ENCODE measurements at regions not wholly inside any gene's neighbourhood (a gene's known extent, or its start where the extent isn't known, plus 50 kb on each side); places are given as distances from the start of the nearest gene placed in this dataset.

GRCh38 chr3:22475665-22476240, 724.7 kb upstream of the ZNF385D start:
- DNase-seq = no peak
- intact Hi-C loops (cut with DNase I) = no loop called here

- DNase-seq = no peak
Observed at GRCh38 chr3:22476976-22477375, 726.0 kb upstream of the ZNF385D start.

GRCh38 chr3:22485954-22486353, 717.2 kb upstream of the UBE2E2 start:
- intact Hi-C loops (cut with DNase I) = no loop called here
- no peak for DNase-seq

More at GRCh38 chr3:22476976-22477375, 726.0 kb upstream of the ZNF385D start:
- intact Hi-C loops (cut with DNase I) = no loop called here

- DNase-seq = no peak
- intact Hi-C loops (cut with DNase I) = no loop called here
Observed at GRCh38 chr3:22490747-22491146, 712.4 kb upstream of the UBE2E2 start.

- intact Hi-C loops (cut with DNase I) = no loop called here
Observed at GRCh38 chr3:22491344-22491743, 711.8 kb upstream of the UBE2E2 start.

GRCh38 chr3:22492342-22492741, 710.8 kb upstream of the UBE2E2 start:
- intact Hi-C loops (cut with DNase I) = no loop called here
- DNase-seq = no peak

More at GRCh38 chr3:22491344-22491743, 711.8 kb upstream of the UBE2E2 start:
- DNase-seq = no peak

- intact Hi-C loops (cut with DNase I) = no loop called here
Observed at GRCh38 chr3:22495241-22495640, 707.9 kb upstream of the UBE2E2 start.

GRCh38 chr3:22495791-22496190, 707.3 kb upstream of the UBE2E2 start:
- DNase-seq = no peak
- intact Hi-C loops (cut with DNase I) = no loop called here

More at GRCh38 chr3:22495241-22495640, 707.9 kb upstream of the UBE2E2 start:
- DNase-seq = no peak

- no peak for DNase-seq
- intact Hi-C loops (cut with DNase I) = no loop called here
Observed at GRCh38 chr3:22496641-22497040, 706.5 kb upstream of the UBE2E2 start.

GRCh38 chr3:22506871-22507270, 696.3 kb upstream of the UBE2E2 start:
- intact Hi-C loops (cut with DNase I) = no loop called here

GRCh38 chr3:22507709-22508108, 695.4 kb upstream of the UBE2E2 start:
- no peak for DNase-seq

More at GRCh38 chr3:22506871-22507270, 696.3 kb upstream of the UBE2E2 start:
- DNase-seq = no peak

GRCh38 chr3:22523925-22524324, 679.2 kb upstream of the UBE2E2 start:
- intact Hi-C loops (cut with DNase I) = no loop called here
- no peak for DNase-seq

More at GRCh38 chr3:22507709-22508108, 695.4 kb upstream of the UBE2E2 start:
- intact Hi-C loops (cut with DNase I) = no loop called here

GRCh38 chr3:22526266-22526837, 676.8 kb upstream of the UBE2E2 start:
- no peak for DNase-seq
- intact Hi-C loops (cut with DNase I) = no loop called here

- DNase-seq = no peak
- intact Hi-C loops (cut with DNase I) = no loop called here
Observed at GRCh38 chr3:22536541-22536940, 666.6 kb upstream of the UBE2E2 start.

- DNase-seq = no peak
- intact Hi-C loops (cut with DNase I) = no loop called here
Observed at GRCh38 chr3:22537560-22537959, 665.6 kb upstream of the UBE2E2 start.

- intact Hi-C loops (cut with DNase I) = no loop called here
- DNase-seq = no peak
Observed at GRCh38 chr3:22542311-22542710, 660.8 kb upstream of the UBE2E2 start.

GRCh38 chr3:22555753-22556435, 647.2 kb upstream of the UBE2E2 start:
- intact Hi-C loops (cut with DNase I) = no loop called here
- no peak for DNase-seq

GRCh38 chr3:22565393-22565792, 637.7 kb upstream of the UBE2E2 start:
- DNase-seq = no peak
- intact Hi-C loops (cut with DNase I) = no loop called here

- intact Hi-C loops (cut with DNase I) = no loop called here
- DNase-seq = no peak
Observed at GRCh38 chr3:22568285-22568684, 634.8 kb upstream of the UBE2E2 start.

- intact Hi-C loops (cut with DNase I) = no loop called here
Observed at GRCh38 chr3:22569570-22569969, 633.6 kb upstream of the UBE2E2 start.

GRCh38 chr3:22581007-22581406, 622.1 kb upstream of the UBE2E2 start:
- intact Hi-C loops (cut with DNase I) = no loop called here

More at GRCh38 chr3:22569570-22569969, 633.6 kb upstream of the UBE2E2 start:
- DNase-seq = no peak

More at GRCh38 chr3:22581007-22581406, 622.1 kb upstream of the UBE2E2 start:
- no peak for DNase-seq
